ENCODE measurements at regions not wholly inside any gene's neighbourhood (a gene's known extent, or its start where the extent isn't known, plus 50 kb on each side); places are given as distances from the start of the nearest gene placed in this dataset.

DNA sequence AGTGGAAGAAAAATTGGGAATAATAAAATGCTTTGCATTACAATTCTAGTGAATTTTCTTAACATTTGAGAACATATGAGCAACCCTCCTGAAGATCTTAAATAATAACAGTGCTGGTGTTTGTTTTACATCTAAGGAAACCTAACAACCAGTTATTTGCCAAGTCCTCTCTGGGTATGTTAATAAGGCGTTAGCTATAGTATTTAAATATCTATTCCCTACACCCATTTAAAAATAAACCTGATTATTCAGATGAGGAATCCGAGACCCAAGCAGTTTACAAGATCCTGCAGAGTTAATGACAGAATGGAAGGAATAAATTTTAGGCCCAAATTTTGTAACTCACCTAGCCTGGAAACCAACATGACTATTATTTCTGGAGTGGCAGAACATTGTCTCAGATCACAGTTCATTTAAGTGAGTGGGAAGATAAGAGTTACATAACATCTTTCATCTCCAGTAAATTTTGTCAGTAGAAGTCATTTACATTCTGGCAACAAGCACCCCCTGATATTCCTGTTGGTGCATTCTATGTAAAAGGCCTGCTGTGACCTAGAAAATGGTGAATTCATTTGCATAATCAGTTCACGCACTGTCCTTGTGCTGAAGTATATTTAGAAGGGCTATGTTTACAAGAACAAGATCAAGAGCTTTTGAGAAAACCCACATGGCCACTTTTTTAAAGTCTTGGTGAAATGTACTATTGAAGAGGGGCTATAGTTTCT, 148.2 kb downstream of the COX7C start:
- Histone ChIP-seq H3K36me3 (no peaks in the 10 kb centered on the region), H3K4me1 (no peaks in the 10 kb centered on the region), H3K4me3 (no peak overlapping the region), H3K9me3 (no peaks in the 10 kb centered on the region), H3K27me3 (no peaks in the 10 kb centered on the region), H3K27ac (no peak overlapping the region)
- 31 to 43% methylated on average over 3 of the region's 3 CpGs for WGBS, 2 donors (ENCODE audit: low coverage in 1 of 2)
- no peak for ATAC-seq
- TF ChIP-seq EP300 (IDR thresholded peaks at IDR 0.05) (no peak), POLR2A (IDR thresholded peaks at IDR 0.05) (no peak), POLR2AphosphoS5 (IDR thresholded peaks at IDR 0.05) (no peak)
- TF ChIP-seq, protein P1, sequence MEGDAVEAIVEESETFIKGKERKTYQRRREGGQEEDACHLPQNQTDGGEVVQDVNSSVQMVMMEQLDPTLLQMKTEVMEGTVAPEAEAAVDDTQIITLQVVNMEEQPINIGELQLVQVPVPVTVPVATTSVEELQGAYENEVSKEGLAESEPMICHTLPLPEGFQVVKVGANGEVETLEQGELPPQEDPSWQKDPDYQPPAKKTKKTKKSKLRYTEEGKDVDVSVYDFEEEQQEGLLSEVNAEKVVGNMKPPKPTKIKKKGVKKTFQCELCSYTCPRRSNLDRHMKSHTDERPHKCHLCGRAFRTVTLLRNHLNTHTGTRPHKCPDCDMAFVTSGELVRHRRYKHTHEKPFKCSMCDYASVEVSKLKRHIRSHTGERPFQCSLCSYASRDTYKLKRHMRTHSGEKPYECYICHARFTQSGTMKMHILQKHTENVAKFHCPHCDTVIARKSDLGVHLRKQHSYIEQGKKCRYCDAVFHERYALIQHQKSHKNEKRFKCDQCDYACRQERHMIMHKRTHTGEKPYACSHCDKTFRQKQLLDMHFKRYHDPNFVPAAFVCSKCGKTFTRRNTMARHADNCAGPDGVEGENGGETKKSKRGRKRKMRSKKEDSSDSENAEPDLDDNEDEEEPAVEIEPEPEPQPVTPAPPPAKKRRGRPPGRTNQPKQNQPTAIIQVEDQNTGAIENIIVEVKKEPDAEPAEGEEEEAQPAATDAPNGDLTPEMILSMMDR (IDR thresholded peaks at IDR 0.05): no peak

DNA sequence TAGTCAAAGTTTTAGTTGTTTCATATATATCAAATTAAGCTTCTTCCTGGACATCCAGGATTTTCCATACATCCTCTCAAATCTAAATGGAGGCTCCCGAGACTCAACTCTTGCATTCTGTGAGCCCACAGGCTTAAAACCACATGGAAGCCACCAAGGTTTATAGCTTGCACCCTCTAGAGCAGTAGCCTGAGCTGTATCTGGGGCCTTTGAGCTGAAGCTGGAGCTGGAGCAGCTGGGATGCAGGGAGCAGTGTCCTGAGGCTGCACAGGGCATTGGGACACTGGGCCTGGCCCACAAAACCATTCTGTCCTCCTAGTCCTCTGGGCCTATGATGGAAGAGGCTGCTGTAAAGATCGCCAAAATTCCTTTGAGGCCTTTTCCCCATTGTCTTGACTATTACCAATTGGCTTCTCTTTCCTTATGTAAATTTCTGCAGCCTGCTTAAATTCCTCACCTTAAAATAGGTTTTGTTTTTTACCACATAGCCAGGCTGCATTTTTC, 151.0 kb downstream of the COX7C start:
- 83 to 100% methylated on average over 2 of the region's 2 CpGs for WGBS, 2 donors (ENCODE audit: low coverage in 1 of 2)
- H3K27me3 ChIP-seq: no peaks in the 10 kb centered on the region
- no peak overlapping the region for H3K27ac ChIP-seq
- H3K36me3 ChIP-seq: no peaks in the 10 kb centered on the region
- H3K9me3 ChIP-seq: no peaks in the 10 kb centered on the region
- ATAC-seq: no peak
- H3K4me3 ChIP-seq: no peak overlapping the region
- H3K4me1 ChIP-seq: no peaks in the 10 kb centered on the region
- TF ChIP-seq, protein P1 (IDR thresholded peaks at IDR 0.05): no peak
- TF ChIP-seq EP300 (IDR thresholded peaks at IDR 0.05) (no peak), POLR2A (IDR thresholded peaks at IDR 0.05) (no peak), POLR2AphosphoS5 (IDR thresholded peaks at IDR 0.05) (no peak)

DNA sequence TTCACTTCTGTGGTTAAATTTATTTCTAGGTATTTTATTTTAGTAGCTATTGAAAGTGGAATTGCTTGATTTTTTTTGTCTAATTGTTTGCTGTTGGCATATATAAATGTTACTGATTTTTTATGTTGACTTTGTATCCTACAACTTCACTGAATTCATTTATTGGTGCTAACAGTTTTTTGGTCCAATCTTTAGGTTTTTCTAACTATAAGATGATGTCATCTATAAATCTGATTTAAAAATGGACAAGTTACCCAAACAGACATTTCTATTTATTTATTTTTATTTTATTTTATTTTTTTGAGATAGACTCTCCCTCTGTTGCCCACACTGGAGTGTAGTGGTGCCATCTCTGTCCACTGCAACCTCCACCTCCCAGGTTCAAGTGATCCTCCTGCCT, 162.3 kb downstream of the COX7C start:
- Histone ChIP-seq H3K4me1 (no peaks in the 10 kb centered on the region), H3K9me3 (no peaks in the 10 kb centered on the region), H3K36me3 (no peaks in the 10 kb centered on the region), H3K27ac (no peak overlapping the region), H3K27me3 (no peaks in the 10 kb centered on the region), H3K4me3 (no peak overlapping the region)
- TF ChIP-seq EP300 (IDR thresholded peaks at IDR 0.05): no peak
- TF ChIP-seq, protein P1 (IDR thresholded peaks at IDR 0.05): no peak
- TF ChIP-seq POLR2A (IDR thresholded peaks at IDR 0.05): no peak
- ATAC-seq: no peak

DNA sequence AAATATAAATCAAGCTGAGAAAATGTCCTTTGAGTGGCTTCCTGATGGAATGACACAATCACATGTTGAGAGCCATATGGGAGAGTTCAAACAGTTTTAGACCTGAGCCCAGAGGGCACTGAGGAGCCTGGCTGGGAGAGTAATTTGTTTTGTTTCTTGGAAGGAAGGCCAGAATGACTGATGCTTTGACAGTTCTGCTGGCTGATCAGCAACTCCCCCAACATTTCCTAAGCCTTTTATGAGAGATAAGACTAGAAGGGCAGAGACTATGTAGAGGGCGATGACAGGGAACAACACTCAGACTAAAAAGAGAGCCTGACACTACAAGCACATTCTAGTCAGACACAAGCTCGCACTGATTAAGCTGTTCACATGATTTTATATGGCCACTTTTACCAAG, 169.2 kb downstream of the COX7C start:
- H3K9me3 ChIP-seq: no peaks in the 10 kb centered on the region
- WGBS, 2 donors (ENCODE audit: low coverage in 1 of 2): 43 to 50% methylated on average over 2 of the region's 2 CpGs
- H3K4me1 ChIP-seq: no peaks in the 10 kb centered on the region
- no peak for ATAC-seq
- H3K27me3 ChIP-seq: no peaks in the 10 kb centered on the region
- no peak overlapping the region for H3K4me3 ChIP-seq
- TF ChIP-seq, protein P1 (IDR thresholded peaks at IDR 0.05): no peak
- TF ChIP-seq EP300 (IDR thresholded peaks at IDR 0.05) (no peak), POLR2AphosphoS5 (IDR thresholded peaks at IDR 0.05) (no peak), POLR2A (IDR thresholded peaks at IDR 0.05) (no peak)
- no peak overlapping the region for H3K27ac ChIP-seq
- no peaks in the 10 kb centered on the region for H3K36me3 ChIP-seq

DNA sequence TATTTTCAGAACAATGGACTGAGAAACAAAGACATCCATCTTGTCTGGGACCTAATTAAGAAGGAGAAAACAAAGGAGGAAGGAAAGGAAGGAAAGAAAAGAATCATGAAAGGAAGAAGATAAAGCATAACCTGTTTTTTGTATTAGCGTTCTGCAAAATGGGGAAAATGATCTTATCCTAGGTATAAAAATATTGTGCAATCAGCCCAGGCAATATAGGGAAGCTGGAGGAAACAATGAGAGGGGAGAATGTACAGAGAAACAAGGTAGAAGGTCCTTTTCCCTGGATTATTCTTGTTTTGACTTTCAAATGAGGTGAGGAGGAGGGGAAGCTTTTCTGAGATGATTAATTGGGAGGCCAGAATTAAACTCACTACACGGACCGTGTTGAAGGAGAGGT, 177.9 kb downstream of the COX7C start:
- WGBS, 2 donors (ENCODE audit: low coverage in 1 of 2): 45 to 57% methylated on average over 2 of the region's 3 CpGs
- no peaks in the 10 kb centered on the region for H3K4me1 ChIP-seq
- TF ChIP-seq POLR2A (IDR thresholded peaks at IDR 0.05) (no peak), POLR2AphosphoS5 (IDR thresholded peaks at IDR 0.05) (no peak), EP300 (IDR thresholded peaks at IDR 0.05) (no peak)
- TF ChIP-seq, protein P1 (IDR thresholded peaks at IDR 0.05): no peak

More for the DNA sequence above, 177.9 kb downstream of the COX7C start:
- Histone ChIP-seq H3K36me3 (no peaks in the 10 kb centered on the region), H3K27me3 (no peaks in the 10 kb centered on the region), H3K4me3 (no peak overlapping the region), H3K9me3 (no peaks in the 10 kb centered on the region), H3K27ac (no peak overlapping the region)
- no peak for ATAC-seq
